HUES6 (cell line): ENCODE measurements at regions not wholly inside any gene's neighbourhood (a gene's known extent, or its start where the extent isn't known, plus 50 kb on each side); places are given as distances from the start of the nearest gene placed in this dataset.

Source experiments
- H3K27ac ChIP-seq: 2 replicates; pipeline ENCODE4 v1.7.0; 2013; ENCODE audit warnings: low read depth, mild to moderate bottlenecking, low read length, inconsistent platforms
- H3K27me3 ChIP-seq: 2 replicates; pipeline ENCODE4 v1.6.1; 2013; ENCODE audit warnings: low read length; ENCODE audit not compliant: control insufficient read depth, insufficient read depth
- H3K36me3 ChIP-seq: 2 replicates; pipeline ENCODE4 v1.6.1; 2013; ENCODE audit warnings: low read length; ENCODE audit not compliant: control insufficient read depth, insufficient read depth
- H3K4me1 ChIP-seq: 2 replicates; pipeline ENCODE4 v1.6.1; 2013; ENCODE audit warnings: low read length; ENCODE audit not compliant: control insufficient read depth, insufficient read depth
- H3K4me3 ChIP-seq: 2 replicates; pipeline ENCODE4 v1.5.1; 2013; ENCODE audit warnings: low read depth, low read length
- H3K9ac ChIP-seq: one replicate; pipeline ENCODE4 v1.6.1; 2013; ENCODE audit warnings: mild to moderate bottlenecking, low read length
- H3K9me3 ChIP-seq: 2 replicates; pipeline ENCODE4 v1.6.1; 2013; ENCODE audit warnings: low read depth, low read length; ENCODE audit not compliant: control insufficient read depth, insufficient read depth

DNA sequence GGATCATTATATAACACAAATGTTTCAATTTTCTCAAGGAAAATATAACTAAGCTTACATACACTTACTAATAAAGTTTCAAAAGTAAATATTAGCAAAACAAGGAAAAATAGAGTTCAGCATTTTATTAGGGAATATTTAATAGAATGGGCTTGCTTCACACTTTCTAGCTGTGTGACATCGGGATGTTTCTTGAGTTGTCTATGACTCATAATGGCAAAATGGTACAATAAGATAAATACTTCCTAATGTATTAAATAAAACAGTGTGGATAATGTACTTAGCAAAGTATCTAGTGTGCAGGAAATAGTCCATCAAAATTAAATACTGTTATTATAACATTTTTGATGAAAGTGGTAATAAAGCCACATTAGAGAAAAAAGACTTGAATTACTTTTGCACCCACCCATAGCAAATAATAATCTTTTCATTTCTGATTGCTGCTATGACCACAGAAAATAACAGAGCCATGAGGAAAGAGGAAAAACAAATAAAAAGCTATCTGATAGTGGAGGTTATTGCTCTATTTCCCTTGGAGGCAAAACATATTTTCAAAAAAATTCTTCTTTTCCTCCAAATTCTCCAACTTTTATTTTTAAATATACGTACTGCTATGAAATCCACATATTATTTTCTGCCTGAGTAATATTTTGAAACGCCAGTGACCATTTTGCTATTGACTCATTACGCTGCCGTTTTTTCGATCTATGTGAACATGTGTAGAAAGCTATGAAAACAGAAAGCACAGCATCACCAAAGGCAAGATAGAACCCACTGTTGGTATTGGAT lies 272.9 kb upstream of the KLF6 start:
- Histone ChIP-seq H3K4me3 (no peak overlapping the region), H3K9ac (no peak overlapping the region), H3K4me1 (no peaks in the 10 kb centered on the region), H3K9me3 (no peaks in the 10 kb centered on the region), H3K27me3 (no peaks in the 10 kb centered on the region), H3K27ac (no peak overlapping the region), H3K36me3 (no peaks in the 10 kb centered on the region)

DNA sequence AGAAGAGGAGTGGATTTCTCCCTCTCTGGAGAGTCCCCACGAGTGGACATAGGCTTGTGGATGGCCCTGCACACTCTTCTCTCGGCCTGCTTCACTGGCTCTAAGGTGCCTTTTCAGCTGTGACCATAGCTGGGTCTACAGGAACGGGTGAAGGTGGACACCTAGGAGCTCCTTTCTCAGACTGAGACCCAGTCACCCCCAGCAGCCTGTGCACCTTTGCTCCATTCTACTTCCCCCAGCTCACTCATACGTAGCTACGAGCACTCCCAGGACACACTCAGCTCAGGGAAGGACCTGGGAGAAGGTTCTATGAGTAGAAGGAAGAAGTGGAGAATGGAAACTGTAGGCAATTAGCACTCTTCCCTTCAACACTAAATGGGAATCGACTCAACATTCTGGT lies 272.0 kb upstream of the KLF6 start:
- H3K36me3 ChIP-seq, result no peaks in the 10 kb centered on the region
- no peaks in the 10 kb centered on the region for H3K4me1 ChIP-seq
- no peaks in the 10 kb centered on the region for H3K9me3 ChIP-seq
- H3K9ac ChIP-seq, result no peak overlapping the region
- H3K4me3 ChIP-seq, result no peak overlapping the region
- H3K27me3 ChIP-seq, result no peaks in the 10 kb centered on the region
- H3K27ac ChIP-seq, result no peak overlapping the region

DNA sequence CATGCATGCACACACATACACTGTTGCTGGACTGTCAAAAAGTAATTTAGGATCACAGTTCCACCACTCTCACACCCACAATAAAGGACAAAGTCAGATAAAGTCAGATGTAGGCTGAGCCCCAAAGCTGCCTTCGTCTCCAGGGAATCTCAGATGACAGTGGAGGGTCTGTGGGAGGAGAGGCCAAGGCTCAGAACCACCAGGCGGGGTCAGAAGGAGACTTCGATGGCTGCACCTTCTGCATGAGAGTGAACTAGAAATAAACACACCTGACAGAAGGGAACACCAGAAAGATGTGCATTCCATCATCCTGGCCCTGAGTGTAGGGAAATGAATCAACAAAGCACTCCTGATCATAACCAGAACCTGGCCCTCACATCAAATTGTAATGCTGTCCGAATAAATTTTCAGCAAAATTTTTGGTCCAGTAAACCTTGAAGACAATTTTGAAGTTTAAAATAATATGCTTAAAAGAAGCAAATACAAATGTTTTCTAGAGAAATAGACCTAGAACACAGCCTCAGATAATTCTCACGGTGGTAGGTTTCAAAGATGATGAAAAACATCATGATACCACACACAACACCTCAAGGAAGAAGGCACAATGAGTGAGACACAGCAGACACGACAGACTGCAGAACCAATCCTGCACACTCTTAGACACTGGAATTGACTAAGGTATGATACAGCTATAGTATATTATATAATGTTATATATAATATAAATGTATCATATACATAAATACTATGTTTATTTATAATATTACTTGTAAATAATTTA lies 269.8 kb upstream of the KLF6 start:
- no peaks in the 10 kb centered on the region for H3K36me3 ChIP-seq
- no peak overlapping the region for H3K4me3 ChIP-seq
- H3K9me3 ChIP-seq, result no peaks in the 10 kb centered on the region
- H3K9ac ChIP-seq, result no peak overlapping the region
- no peaks in the 10 kb centered on the region for H3K4me1 ChIP-seq
- no peaks in the 10 kb centered on the region for H3K27me3 ChIP-seq
- H3K27ac ChIP-seq, result no peak overlapping the region

DNA sequence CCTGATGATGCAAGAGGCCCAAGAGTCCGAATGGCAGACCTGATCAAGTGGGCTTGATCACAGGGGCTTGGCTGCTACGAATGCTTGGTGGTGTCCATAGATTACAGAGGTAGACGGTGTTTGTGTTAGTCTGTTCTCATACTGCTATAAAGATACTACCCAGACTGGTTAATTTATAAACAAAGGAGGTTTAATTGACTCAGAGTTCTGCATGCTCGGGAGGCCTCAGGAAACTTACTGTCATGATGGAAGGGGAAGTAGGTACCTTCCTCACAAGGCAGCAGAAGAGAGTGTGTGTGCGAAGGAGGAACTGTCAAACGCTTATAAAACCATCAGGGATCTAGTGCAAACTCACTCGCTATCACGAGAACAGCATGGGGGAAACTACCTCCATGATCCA lies 268.9 kb upstream of the KLF6 start:
- Histone ChIP-seq H3K27me3 (no peaks in the 10 kb centered on the region), H3K4me1 (no peaks in the 10 kb centered on the region), H3K36me3 (no peaks in the 10 kb centered on the region), H3K9me3 (no peaks in the 10 kb centered on the region), H3K4me3 (no peak overlapping the region), H3K9ac (no peak overlapping the region), H3K27ac (no peak overlapping the region)

DNA sequence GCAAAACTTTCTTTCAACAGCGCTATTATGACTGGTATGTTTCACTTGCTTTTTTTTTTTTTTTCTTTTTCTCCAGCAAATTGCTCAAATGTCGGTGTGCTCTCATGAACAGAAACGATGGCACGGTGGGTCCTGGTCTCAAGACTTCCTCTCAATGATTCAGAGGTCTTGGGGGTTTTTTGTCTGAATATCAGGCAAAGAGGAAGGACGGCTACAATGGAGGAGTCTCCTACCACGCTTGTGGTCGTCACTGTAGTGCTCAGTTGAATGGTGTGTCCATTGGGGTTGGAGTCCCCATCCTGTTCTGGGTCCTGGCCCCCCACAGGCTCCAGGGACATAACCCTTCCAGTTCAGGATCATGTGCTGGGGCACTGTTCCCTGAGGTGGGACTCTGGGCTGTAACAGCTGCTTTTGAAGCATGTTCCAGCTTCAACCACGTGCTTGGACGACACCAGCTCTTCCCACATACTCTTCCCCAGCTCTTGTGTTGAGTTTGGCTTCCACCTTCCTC lies 266.7 kb upstream of the KLF6 start:
- Histone ChIP-seq H3K4me3 (no peak overlapping the region), H3K4me1 (no peaks in the 10 kb centered on the region), H3K9me3 (no peaks in the 10 kb centered on the region), H3K36me3 (no peaks in the 10 kb centered on the region), H3K9ac (no peak overlapping the region), H3K27ac (no peak overlapping the region), H3K27me3 (no peaks in the 10 kb centered on the region)

DNA sequence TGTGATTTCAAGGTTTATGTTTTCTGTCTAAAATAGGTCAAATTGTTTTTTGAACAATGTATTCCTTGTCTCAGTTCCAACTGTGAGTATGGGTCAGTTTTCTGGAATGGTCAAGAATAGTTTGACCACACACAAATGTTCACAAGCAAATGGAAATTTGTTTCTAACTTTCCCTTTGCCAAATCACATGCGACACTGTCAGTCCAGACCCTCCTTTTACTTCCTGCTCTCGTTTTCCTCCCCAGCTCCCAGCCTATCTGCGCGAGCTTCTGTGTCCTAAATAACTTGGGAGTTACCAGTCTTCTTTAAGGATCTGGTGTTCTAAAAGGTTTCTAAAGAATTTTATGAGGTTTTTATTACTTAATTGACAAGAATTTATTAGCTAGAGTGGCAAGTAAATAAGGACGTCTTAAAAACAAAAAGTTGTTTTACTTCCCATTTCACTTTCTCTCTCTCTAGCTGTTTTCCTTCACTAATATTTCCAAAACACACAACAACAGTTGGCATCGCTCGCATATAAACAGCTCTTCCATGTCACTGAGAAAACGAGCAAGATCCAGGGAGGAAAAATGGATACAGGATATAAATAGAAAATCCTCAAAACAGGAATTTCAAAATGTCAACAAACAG lies 266.1 kb upstream of the KLF6 start:
- Histone ChIP-seq H3K9ac (no peak overlapping the region), H3K36me3 (no peaks in the 10 kb centered on the region), H3K9me3 (no peaks in the 10 kb centered on the region), H3K4me1 (no peaks in the 10 kb centered on the region), H3K27ac (no peak overlapping the region), H3K27me3 (no peaks in the 10 kb centered on the region), H3K4me3 (no peak overlapping the region)

DNA sequence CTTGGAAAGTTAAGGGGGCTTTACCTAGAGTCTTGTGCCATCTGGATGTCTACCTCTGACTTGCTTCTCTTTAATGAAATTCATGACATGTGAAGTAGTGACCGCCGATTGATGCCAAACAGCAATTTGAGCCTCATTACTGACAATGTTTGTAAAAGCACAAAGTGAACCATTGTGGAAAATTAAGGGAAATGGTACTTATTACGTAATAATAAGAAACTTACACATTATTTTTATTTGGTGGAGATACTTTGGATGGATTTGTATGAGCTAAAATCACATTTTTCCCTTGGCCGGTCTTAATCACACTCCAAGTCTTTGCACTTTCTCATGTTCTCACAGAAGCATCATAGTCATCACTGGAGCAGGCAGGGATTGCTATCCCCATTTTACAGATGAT lies 265.1 kb upstream of the KLF6 start:
- H3K4me1 ChIP-seq, result no peaks in the 10 kb centered on the region
- no peak overlapping the region for H3K4me3 ChIP-seq
- no peak overlapping the region for H3K27ac ChIP-seq
- no peaks in the 10 kb centered on the region for H3K9me3 ChIP-seq
- H3K9ac ChIP-seq, result no peak overlapping the region
- H3K27me3 ChIP-seq, result no peaks in the 10 kb centered on the region
- H3K36me3 ChIP-seq, result no peaks in the 10 kb centered on the region

DNA sequence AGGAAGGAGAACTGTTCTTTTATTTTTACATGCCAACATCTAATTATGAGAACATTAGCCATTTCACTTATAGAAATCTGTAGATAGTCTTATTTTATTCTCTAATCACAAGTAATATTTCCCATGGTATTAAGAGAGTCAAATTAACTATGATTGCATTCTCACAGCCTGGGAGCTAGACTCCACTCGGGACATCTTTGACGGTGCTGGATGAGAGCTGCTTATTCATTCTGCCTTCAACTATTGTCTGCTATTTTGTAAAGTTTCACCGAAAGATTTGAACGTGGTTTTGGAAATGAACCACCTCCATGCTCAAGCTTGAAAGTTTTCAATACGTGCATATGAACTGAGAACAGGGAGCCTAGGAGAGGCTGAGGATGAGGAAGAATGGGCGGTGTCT lies 264.3 kb upstream of the KLF6 start:
- H3K4me3 ChIP-seq, result no peak overlapping the region
- H3K9me3 ChIP-seq, result no peaks in the 10 kb centered on the region
- no peak overlapping the region for H3K9ac ChIP-seq
- H3K27me3 ChIP-seq, result no peaks in the 10 kb centered on the region
- no peaks in the 10 kb centered on the region for H3K4me1 ChIP-seq
- no peak overlapping the region for H3K27ac ChIP-seq
- H3K36me3 ChIP-seq, result no peaks in the 10 kb centered on the region

DNA sequence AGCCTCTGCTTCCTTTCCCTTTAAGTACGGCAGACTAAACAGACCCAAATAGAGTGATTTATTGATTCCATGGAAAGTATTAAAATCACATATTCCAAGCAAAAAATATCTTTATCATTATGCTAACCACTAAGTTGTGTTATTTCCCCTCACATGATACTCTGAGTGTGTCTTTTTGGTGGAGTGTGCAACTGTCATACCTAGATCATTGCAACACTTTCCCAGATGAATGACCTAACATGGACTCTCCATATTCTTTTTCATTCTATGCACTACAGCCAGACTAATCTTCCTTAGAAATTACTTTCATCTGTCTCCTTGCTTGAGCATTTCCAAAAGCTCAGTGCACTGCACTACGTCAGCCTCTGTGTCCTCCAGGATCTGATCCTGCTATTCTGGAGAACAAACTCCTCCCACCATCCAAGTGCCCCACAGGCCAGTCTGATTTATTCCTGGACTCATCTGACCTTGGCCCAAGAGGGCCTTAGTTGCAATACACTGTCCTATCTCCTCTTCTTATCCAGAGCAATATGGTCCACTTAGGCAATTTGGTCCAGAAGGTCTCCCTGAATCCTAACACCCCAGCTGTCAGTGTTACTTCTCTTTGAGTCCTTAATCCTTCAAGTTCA lies 263.3 kb upstream of the KLF6 start:
- no peak overlapping the region for H3K9ac ChIP-seq
- H3K9me3 ChIP-seq, result no peaks in the 10 kb centered on the region
- no peaks in the 10 kb centered on the region for H3K27me3 ChIP-seq
- H3K36me3 ChIP-seq, result no peaks in the 10 kb centered on the region
- no peaks in the 10 kb centered on the region for H3K4me1 ChIP-seq
- H3K4me3 ChIP-seq, result no peak overlapping the region
- no peak overlapping the region for H3K27ac ChIP-seq

DNA sequence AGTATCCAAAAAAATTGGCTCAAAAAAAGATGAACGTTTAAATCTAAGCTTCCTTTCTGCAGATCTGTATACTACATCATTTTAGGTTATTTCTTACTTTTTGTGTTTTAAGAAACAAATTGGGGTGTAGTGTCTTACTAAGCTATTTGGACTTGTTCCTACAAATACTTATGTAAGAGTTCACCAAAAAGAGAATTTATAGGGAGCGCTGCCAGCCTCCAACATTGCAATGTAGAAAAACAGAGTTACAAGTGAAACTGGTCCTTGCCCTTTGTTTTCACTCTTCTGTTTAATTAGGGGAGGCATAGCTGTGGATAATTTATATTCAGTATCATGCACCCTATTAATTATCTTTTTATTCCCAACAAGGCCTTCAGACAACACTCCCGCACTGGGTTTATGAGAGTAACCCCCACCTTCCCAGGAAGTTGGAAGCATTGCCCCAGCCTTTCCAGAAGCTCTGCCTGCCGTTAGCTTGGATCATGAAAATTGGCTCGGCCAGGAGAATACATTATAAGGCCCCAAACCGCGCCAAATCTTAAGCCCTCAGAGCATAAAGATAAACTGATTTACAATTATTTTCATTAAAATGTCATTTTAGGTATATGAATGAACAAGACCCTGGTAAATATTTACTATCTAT lies 261.8 kb upstream of the KLF6 start:
- H3K36me3 ChIP-seq, result no peaks in the 10 kb centered on the region
- no peak overlapping the region for H3K27ac ChIP-seq
- H3K9me3 ChIP-seq, result peaks cover 7% of the 10 kb centered on the region
- H3K9ac ChIP-seq, result no peak overlapping the region
- H3K4me3 ChIP-seq, result no peak overlapping the region
- H3K4me1 ChIP-seq, result no peaks in the 10 kb centered on the region
- H3K27me3 ChIP-seq, result no peaks in the 10 kb centered on the region
